HepG2 (cell line): ENCODE measurements at regions not wholly inside any gene's neighbourhood (a gene's known extent, or its start where the extent isn't known, plus 50 kb on each side); places are given as distances from the start of the nearest gene placed in this dataset.
A peak's percentile ranks its signal among the peaks of the same experiment; 100 is the strongest.

Source experiments
- CBX2 ChIP-seq, 2 experiments: fragments of 200-600 bp in 1 of 2; sonication (generic); formaldehyde crosslinking in 1 of 2; IDR thresholded peaks; 2 replicates each; pipeline versions ENCODE4 v1.7.0 to v1.8.1; 2018 to 2022; ENCODE audit warnings: low read depth in 2 of 2, low read length in 1 of 2, mild to moderate bottlenecking in 1 of 2, missing genetic modification reagents in 1 of 2
- CHD2 ChIP-seq: IDR thresholded peaks from 2 replicates; pipeline ENCODE4 v1.6.1; 2011; ENCODE audit warnings: low read depth, low read length, improper control_type of control experiment
- DNMT3B ChIP-seq: conservative IDR thresholded peaks from 2 replicates; pipeline ENCODE4 v1.6.1; 2016; ENCODE audit warnings: missing biosample characterization, control low read depth
- HOXA9 ChIP-seq: sonication (generic); formaldehyde crosslinking; IDR thresholded peaks from 2 replicates; pipeline ENCODE4 v1.8.1; 2022; ENCODE audit warnings: missing genetic modification reagents, mild to moderate bottlenecking, moderate library complexity, borderline replicate concordance
- NCOA2 ChIP-seq: sonication (generic); formaldehyde crosslinking; IDR thresholded peaks from 2 replicates; pipeline ENCODE4 v1.8.0; 2022; ENCODE audit warnings: inconsistent platforms
- NFE2 ChIP-seq: sonication (generic); formaldehyde crosslinking; IDR thresholded peaks from 2 replicates; pipeline ENCODE4 v1.4.0; 2020; ENCODE audit warnings: missing genetic modification reagents
- NFYC ChIP-seq: IDR thresholded peaks from 2 replicates; pipeline ENCODE4 v1.6.1; 2016; ENCODE audit warnings: missing genetic modification reagents, missing compliant biosample characterization
- POLR2A ChIP-seq, 2 experiments: IDR thresholded peaks; 2 replicates each; pipeline ENCODE4 v1.6.1; 2011; ENCODE audit warnings: low read depth in 2 of 2, low read length in 2 of 2, mild to moderate bottlenecking in 1 of 2, moderate library complexity in 1 of 2; ENCODE audit not compliant: insufficient read depth in 1 of 2
- POLR2G ChIP-seq: fragments of 200-400 bp; formaldehyde crosslinking; IDR thresholded peaks from 2 replicates; pipeline ENCODE4 v1.6.1; 2018; ENCODE audit warnings: mild to moderate bottlenecking, low read depth, low read length, moderate library complexity
- RARA ChIP-seq: IDR thresholded peaks from 2 replicates; pipeline ENCODE4 v1.6.1; 2016; ENCODE audit warnings: missing genetic modification reagents, missing compliant biosample characterization
- RBFOX2 ChIP-seq: fragments of 200-400 bp; formaldehyde crosslinking; IDR thresholded peaks from 2 replicates; pipeline ENCODE4 v1.6.1; 2017; ENCODE audit warnings: low read depth, mild to moderate bottlenecking, low read length
- RFXAP ChIP-seq: sonication (generic); formaldehyde crosslinking; IDR thresholded peaks from 2 replicates; pipeline ENCODE4 v1.4.0; 2020; ENCODE audit warnings: missing genetic modification reagents, borderline replicate concordance
- RXRB ChIP-seq: IDR thresholded peaks from 2 replicates; pipeline ENCODE4 v1.6.1; 2016; ENCODE audit warnings: borderline replicate concordance, missing genetic modification reagents, missing compliant biosample characterization
- SOX5 ChIP-seq: IDR thresholded peaks from 2 replicates; pipeline ENCODE4 v1.6.1; 2016; ENCODE audit warnings: borderline replicate concordance
- THAP11 ChIP-seq: IDR thresholded peaks from 2 replicates; pipeline ENCODE4 v1.6.1; 2016; ENCODE audit warnings: missing biosample characterization, missing genetic modification reagents
- ZBTB14 ChIP-seq: sonication (generic); formaldehyde crosslinking; IDR thresholded peaks from 2 replicates; pipeline ENCODE4 v1.4.0; 2020; ENCODE audit warnings: missing genetic modification reagents
- ZBTB7A ChIP-seq: sonication (generic); formaldehyde crosslinking; IDR thresholded peaks from 2 replicates; pipeline ENCODE4 v1.8.0; 2022; ENCODE audit warnings: mild to moderate bottlenecking, missing genetic modification reagents
- ZNF33B ChIP-seq: sonication (generic); formaldehyde crosslinking; IDR thresholded peaks from 2 replicates; pipeline ENCODE4 v1.5.1; 2020; ENCODE audit warnings: mild to moderate bottlenecking, missing genetic modification reagents
- ZNF7 ChIP-seq: IDR thresholded peaks from 2 replicates; pipeline ENCODE4 v1.6.1; 2016; ENCODE audit warnings: missing biosample characterization, missing genetic modification reagents
- ZNF770 ChIP-seq: sonication (generic); formaldehyde crosslinking; IDR thresholded peaks from 2 replicates; pipeline ENCODE4 v1.5.0; 2020; ENCODE audit warnings: mild to moderate bottlenecking, missing genetic modification reagents
- TF ChIP-seq, protein P1 (sequence below): IDR thresholded peaks from 2 replicates; pipeline ENCODE4 v1.6.1; 2016; ENCODE audit warnings: mild to moderate bottlenecking
- TF ChIP-seq, protein P2 (sequence below): IDR thresholded peaks from 2 replicates; pipeline ENCODE4 v1.6.1; 2012; ENCODE audit warnings: low read length, improper control_type of control experiment
- TF ChIP-seq, protein P3 (sequence below): sonication (generic); formaldehyde crosslinking; IDR thresholded peaks from 2 replicates; pipeline ENCODE4 v1.5.1; 2020; ENCODE audit warnings: missing genetic modification reagents, mild to moderate bottlenecking, borderline replicate concordance

DNA sequence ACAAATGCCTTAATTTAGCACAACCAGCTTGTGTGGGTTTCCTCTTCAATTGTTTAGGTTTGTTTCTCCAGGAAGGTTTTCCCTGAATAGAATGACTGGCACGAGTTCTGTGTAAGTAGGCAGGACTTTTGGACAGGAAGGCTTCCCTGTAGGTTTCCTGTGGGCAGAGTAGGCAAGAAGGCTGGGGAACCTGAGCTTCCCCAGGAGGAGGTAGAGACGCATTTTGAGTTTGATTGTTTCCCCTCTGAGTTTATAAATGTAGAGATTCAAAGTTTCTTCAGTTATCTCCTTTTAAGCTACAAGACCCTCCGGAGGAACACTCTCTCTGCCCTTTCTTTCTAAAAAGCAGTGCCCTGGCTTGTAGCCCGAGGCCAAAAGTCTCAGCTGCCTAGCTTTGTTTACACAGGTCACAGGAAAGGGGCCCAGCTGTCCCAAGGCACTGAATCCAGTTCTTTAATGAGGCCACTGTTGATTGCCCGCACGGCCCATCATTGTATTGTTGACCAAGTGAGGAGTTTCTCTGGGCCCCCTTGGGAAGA lies 66.6 kb upstream of the RDX start (continued):
- TF ChIP-seq POLR2G (no peak), NFE2 (CRISPR knock-in tag) (no peak), CBX2 (IDR thresholded peaks at IDR 0.05; ENCODE audit: low read depth, low read length) (no peak), CBX2 (CRISPR knock-in tag; IDR thresholded peaks at IDR 0.05; ENCODE audit: low read depth) (no peak), ZBTB7A (CRISPR knock-in tag) (no peak), RARA (CRISPR knock-in tag) (0 out of 2 replicates have a peak, but pooled peaks have one; percentile 14), ZBTB14 (CRISPR knock-in tag) (no peak), NCOA2 (CRISPR knock-in tag) (peak; percentile 40; the same call in 1 of the 2 replicates), ZNF770 (no peak), THAP11 (CRISPR knock-in tag) (no peak), RFXAP (CRISPR knock-in tag) (no peak), POLR2A (IDR thresholded peaks at IDR 0.05; ENCODE audit: insufficient read depth in 1 of 2, low read depth in 2 of 2, low read length in 2 of 2) (no peak), CHD2 (no peak), SOX5 (peak; percentile 28; the same call in 1 of the 2 replicates), ZNF7 (CRISPR knock-in tag) (no peak), RBFOX2 (no peak), RXRB (CRISPR knock-in tag) (no peak), ZNF33B (CRISPR knock-in tag) (no peak), HOXA9 (CRISPR knock-in tag) (no peak), DNMT3B (CRISPR knock-in tag) (no peak), NFYC (CRISPR knock-in tag) (no peak)
- TF ChIP-seq, protein P1, sequence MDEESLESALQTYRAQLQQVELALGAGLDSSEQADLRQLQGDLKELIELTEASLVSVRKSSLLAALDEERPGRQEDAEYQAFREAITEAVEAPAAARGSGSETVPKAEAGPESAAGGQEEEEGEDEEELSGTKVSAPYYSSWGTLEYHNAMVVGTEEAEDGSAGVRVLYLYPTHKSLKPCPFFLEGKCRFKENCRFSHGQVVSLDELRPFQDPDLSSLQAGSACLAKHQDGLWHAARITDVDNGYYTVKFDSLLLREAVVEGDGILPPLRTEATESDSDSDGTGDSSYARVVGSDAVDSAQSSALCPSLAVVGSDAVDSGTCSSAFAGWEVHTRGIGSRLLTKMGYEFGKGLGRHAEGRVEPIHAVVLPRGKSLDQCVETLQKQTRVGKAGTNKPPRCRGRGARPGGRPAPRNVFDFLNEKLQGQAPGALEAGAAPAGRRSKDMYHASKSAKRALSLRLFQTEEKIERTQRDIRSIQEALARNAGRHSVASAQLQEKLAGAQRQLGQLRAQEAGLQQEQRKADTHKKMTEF (CRISPR knock-in tag) = no peak
- TF ChIP-seq, protein P2, sequence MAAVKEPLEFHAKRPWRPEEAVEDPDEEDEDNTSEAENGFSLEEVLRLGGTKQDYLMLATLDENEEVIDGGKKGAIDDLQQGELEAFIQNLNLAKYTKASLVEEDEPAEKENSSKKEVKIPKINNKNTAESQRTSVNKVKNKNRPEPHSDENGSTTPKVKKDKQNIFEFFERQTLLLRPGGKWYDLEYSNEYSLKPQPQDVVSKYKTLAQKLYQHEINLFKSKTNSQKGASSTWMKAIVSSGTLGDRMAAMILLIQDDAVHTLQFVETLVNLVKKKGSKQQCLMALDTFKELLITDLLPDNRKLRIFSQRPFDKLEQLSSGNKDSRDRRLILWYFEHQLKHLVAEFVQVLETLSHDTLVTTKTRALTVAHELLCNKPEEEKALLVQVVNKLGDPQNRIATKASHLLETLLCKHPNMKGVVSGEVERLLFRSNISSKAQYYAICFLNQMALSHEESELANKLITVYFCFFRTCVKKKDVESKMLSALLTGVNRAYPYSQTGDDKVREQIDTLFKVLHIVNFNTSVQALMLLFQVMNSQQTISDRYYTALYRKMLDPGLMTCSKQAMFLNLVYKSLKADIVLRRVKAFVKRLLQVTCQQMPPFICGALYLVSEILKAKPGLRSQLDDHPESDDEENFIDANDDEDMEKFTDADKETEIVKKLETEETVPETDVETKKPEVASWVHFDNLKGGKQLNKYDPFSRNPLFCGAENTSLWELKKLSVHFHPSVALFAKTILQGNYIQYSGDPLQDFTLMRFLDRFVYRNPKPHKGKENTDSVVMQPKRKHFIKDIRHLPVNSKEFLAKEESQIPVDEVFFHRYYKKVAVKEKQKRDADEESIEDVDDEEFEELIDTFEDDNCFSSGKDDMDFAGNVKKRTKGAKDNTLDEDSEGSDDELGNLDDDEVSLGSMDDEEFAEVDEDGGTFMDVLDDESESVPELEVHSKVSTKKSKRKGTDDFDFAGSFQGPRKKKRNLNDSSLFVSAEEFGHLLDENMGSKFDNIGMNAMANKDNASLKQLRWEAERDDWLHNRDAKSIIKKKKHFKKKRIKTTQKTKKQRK = no peak
- TF ChIP-seq, protein P3, sequence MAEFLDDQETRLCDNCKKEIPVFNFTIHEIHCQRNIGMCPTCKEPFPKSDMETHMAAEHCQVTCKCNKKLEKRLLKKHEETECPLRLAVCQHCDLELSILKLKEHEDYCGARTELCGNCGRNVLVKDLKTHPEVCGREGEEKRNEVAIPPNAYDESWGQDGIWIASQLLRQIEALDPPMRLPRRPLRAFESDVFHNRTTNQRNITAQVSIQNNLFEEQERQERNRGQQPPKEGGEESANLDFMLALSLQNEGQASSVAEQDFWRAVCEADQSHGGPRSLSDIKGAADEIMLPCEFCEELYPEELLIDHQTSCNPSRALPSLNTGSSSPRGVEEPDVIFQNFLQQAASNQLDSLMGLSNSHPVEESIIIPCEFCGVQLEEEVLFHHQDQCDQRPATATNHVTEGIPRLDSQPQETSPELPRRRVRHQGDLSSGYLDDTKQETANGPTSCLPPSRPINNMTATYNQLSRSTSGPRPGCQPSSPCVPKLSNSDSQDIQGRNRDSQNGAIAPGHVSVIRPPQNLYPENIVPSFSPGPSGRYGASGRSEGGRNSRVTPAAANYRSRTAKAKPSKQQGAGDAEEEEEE (CRISPR knock-in tag) = no peak
